GM19328 (cell line): ENCODE measurements at regions not wholly inside any gene's neighbourhood (a gene's known extent, or its start where the extent isn't known, plus 50 kb on each side); places are given as distances from the start of the nearest gene placed in this dataset.

Source experiments
- ATAC-seq: cut with Tn5 transposase; IDR thresholded peaks from one replicate; pipeline ENCODE4 v1.9.1; 2021; ENCODE audit warnings: mild to moderate bottlenecking, moderate library complexity; ENCODE audit not compliant: unreplicated experiment

GRCh38 chr1:193676996-193677549 lies 490.7 kb upstream of the B3GALT2 start:
- ATAC-seq, result no peak

GRCh38 chr1:193674292-193674944 lies 488.0 kb upstream of the B3GALT2 start:
- no peak for ATAC-seq

GRCh38 chr1:193666485-193667083 lies 480.2 kb upstream of the B3GALT2 start:
- no peak for ATAC-seq

GRCh38 chr1:193663965-193664364 lies 477.6 kb upstream of the B3GALT2 start:
- no peak for ATAC-seq

- no peak for ATAC-seq
Measured at GRCh38 chr1:193662030-193662429, 475.6 kb upstream of the B3GALT2 start.

GRCh38 chr1:193661385-193661784 lies 475.0 kb upstream of the B3GALT2 start:
- ATAC-seq, result no peak

GRCh38 chr1:193660428-193660827 lies 474.0 kb upstream of the B3GALT2 start:
- ATAC-seq, result no peak

- ATAC-seq, result no peak
Measured at GRCh38 chr1:193658691-193659090, 472.3 kb upstream of the B3GALT2 start.

- ATAC-seq, result no peak
Measured at GRCh38 chr1:193658081-193658480, 471.7 kb upstream of the B3GALT2 start.

GRCh38 chr1:193657552-193657951 lies 471.1 kb upstream of the B3GALT2 start:
- ATAC-seq, result no peak

- ATAC-seq, result no peak
Measured at GRCh38 chr1:193656841-193657240, 470.4 kb upstream of the B3GALT2 start.

- no peak for ATAC-seq
Measured at GRCh38 chr1:193654951-193655735, 468.7 kb upstream of the B3GALT2 start.

- no peak for ATAC-seq
Measured at GRCh38 chr1:193649587-193649986, 463.2 kb upstream of the B3GALT2 start.

GRCh38 chr1:193634876-193635275 lies 448.5 kb upstream of the B3GALT2 start:
- ATAC-seq, result no peak

GRCh38 chr1:193634470-193634869 lies 448.1 kb upstream of the B3GALT2 start:
- no peak for ATAC-seq

GRCh38 chr1:193633991-193634390 lies 447.6 kb upstream of the B3GALT2 start:
- no peak for ATAC-seq

GRCh38 chr1:193633093-193633492 lies 446.7 kb upstream of the B3GALT2 start:
- ATAC-seq, result no peak

- no peak for ATAC-seq
Measured at GRCh38 chr1:193631306-193631705, 444.9 kb upstream of the B3GALT2 start.

GRCh38 chr1:193629875-193630274 lies 443.5 kb upstream of the B3GALT2 start:
- ATAC-seq, result no peak

- ATAC-seq, result no peak
Measured at GRCh38 chr1:193626695-193627094, 440.3 kb upstream of the B3GALT2 start.

- ATAC-seq, result no peak
Measured at GRCh38 chr1:193625255-193625654, 438.8 kb upstream of the B3GALT2 start.

GRCh38 chr1:193619911-193620310 lies 433.5 kb upstream of the B3GALT2 start:
- no peak for ATAC-seq
